ENCODE measurements at regions not wholly inside any gene's neighbourhood (a gene's known extent, or its start where the extent isn't known, plus 50 kb on each side); places are given as distances from the start of the nearest gene placed in this dataset.

- Histone ChIP-seq H3K9me3 (ENCODE audit: insufficient read depth, low read length) (no peaks in the 10 kb centered on the region), H3K9ac (ENCODE audit: insufficient read length, low read depth) (no peak overlapping the region), H3K36me3 (ENCODE audit: insufficient read depth, insufficient read length, low read length) (no peaks in the 10 kb centered on the region), H3K27me3 (ENCODE audit: insufficient read depth, insufficient read length) (no peaks in the 10 kb centered on the region), H3K4me3 (ENCODE audit: insufficient read length, low read depth) (no peak overlapping the region), H3K4me1 (ENCODE audit: insufficient read depth, insufficient read length) (no peaks in the 10 kb centered on the region)
- no peak for DNase-seq (ENCODE audit: low read depth, low spot score)
- no peak for TF ChIP-seq SUZ12 (IDR thresholded peaks at IDR 0.05; ENCODE audit: extremely low read depth, insufficient read depth, insufficient read length)
- TF ChIP-seq ZNF274 (IDR thresholded peaks at IDR 0.05; ENCODE audit: low read depth, low read length) = no peak
- TF ChIP-seq YY1 (IDR thresholded peaks at IDR 0.05; ENCODE audit: insufficient read depth, insufficient read length) = no peak
These were observed 941.4 kb upstream of the CTNND2 start for GRCh38 chr5:12845549-12846159.

- Histone ChIP-seq H3K27me3 (ENCODE audit: insufficient read depth, insufficient read length) (no peaks in the 10 kb centered on the region), H3K36me3 (ENCODE audit: insufficient read depth, insufficient read length, low read length) (no peaks in the 10 kb centered on the region), H3K4me1 (ENCODE audit: insufficient read depth, insufficient read length) (no peaks in the 10 kb centered on the region), H3K4me3 (ENCODE audit: insufficient read length, low read depth) (no peak overlapping the region), H3K9me3 (ENCODE audit: insufficient read depth, low read length) (no peaks in the 10 kb centered on the region), H3K9ac (ENCODE audit: insufficient read length, low read depth) (no peak overlapping the region)
- no peak for TF ChIP-seq SUZ12 (IDR thresholded peaks at IDR 0.05; ENCODE audit: extremely low read depth, insufficient read depth, insufficient read length)
- no peak for TF ChIP-seq YY1 (IDR thresholded peaks at IDR 0.05; ENCODE audit: insufficient read depth, insufficient read length)
- TF ChIP-seq ZNF274 (IDR thresholded peaks at IDR 0.05; ENCODE audit: low read depth, low read length) = no peak
- DNase-seq (ENCODE audit: low read depth, low spot score) = no peak
These were observed 936.7 kb upstream of the CTNND2 start for GRCh38 chr5:12840972-12841371.

- H3K9ac ChIP-seq (ENCODE audit: insufficient read length, low read depth) = no peak overlapping the region
- H3K9me3 ChIP-seq (ENCODE audit: insufficient read depth, low read length) = no peaks in the 10 kb centered on the region
- DNase-seq (ENCODE audit: low read depth, low spot score) = no peak
- no peaks in the 10 kb centered on the region for H3K36me3 ChIP-seq (ENCODE audit: insufficient read depth, insufficient read length, low read length)
- no peak overlapping the region for H3K4me3 ChIP-seq (ENCODE audit: insufficient read length, low read depth)
- H3K27me3 ChIP-seq (ENCODE audit: insufficient read depth, insufficient read length) = no peaks in the 10 kb centered on the region
- no peaks in the 10 kb centered on the region for H3K4me1 ChIP-seq (ENCODE audit: insufficient read depth, insufficient read length)
- no peak for TF ChIP-seq SUZ12 (IDR thresholded peaks at IDR 0.05; ENCODE audit: extremely low read depth, insufficient read depth, insufficient read length)
- no peak for TF ChIP-seq YY1 (IDR thresholded peaks at IDR 0.05; ENCODE audit: insufficient read depth, insufficient read length)
- TF ChIP-seq ZNF274 (IDR thresholded peaks at IDR 0.05; ENCODE audit: low read depth, low read length) = no peak
These were observed 933.3 kb upstream of the CTNND2 start for GRCh38 chr5:12837592-12837991.

- Histone ChIP-seq H3K9me3 (ENCODE audit: insufficient read depth, low read length) (0 out of 2 replicates have a peak, but pooled peaks cover 4% of the 10 kb centered on the region), H3K9ac (ENCODE audit: insufficient read length, low read depth) (no peak overlapping the region), H3K4me3 (ENCODE audit: insufficient read length, low read depth) (no peak overlapping the region), H3K36me3 (ENCODE audit: insufficient read depth, insufficient read length, low read length) (no peaks in the 10 kb centered on the region), H3K27me3 (ENCODE audit: insufficient read depth, insufficient read length) (no peaks in the 10 kb centered on the region), H3K4me1 (ENCODE audit: insufficient read depth, insufficient read length) (no peaks in the 10 kb centered on the region)
- no peak for TF ChIP-seq SUZ12 (IDR thresholded peaks at IDR 0.05; ENCODE audit: extremely low read depth, insufficient read depth, insufficient read length)
- TF ChIP-seq ZNF274 (IDR thresholded peaks at IDR 0.05; ENCODE audit: low read depth, low read length) = no peak
- no peak for DNase-seq (ENCODE audit: low read depth, low spot score)
These were observed 920.9 kb upstream of the CTNND2 start for GRCh38 chr5:12825163-12825562.

- H3K4me1 ChIP-seq (ENCODE audit: insufficient read depth, insufficient read length) = no peaks in the 10 kb centered on the region
- DNase-seq (ENCODE audit: low read depth, low spot score) = no peak
- H3K36me3 ChIP-seq (ENCODE audit: insufficient read depth, insufficient read length, low read length) = no peaks in the 10 kb centered on the region
- H3K9ac ChIP-seq (ENCODE audit: insufficient read length, low read depth) = no peak overlapping the region
- no peak overlapping the region for H3K4me3 ChIP-seq (ENCODE audit: insufficient read length, low read depth)
- H3K9me3 ChIP-seq (ENCODE audit: insufficient read depth, low read length) = no peaks in the 10 kb centered on the region
- TF ChIP-seq YY1 (IDR thresholded peaks at IDR 0.05; ENCODE audit: insufficient read depth, insufficient read length) (no peak), SUZ12 (IDR thresholded peaks at IDR 0.05; ENCODE audit: extremely low read depth, insufficient read depth, insufficient read length) (no peak), ZNF274 (IDR thresholded peaks at IDR 0.05; ENCODE audit: low read depth, low read length) (no peak)
- H3K27me3 ChIP-seq (ENCODE audit: insufficient read depth, insufficient read length) = no peaks in the 10 kb centered on the region
These were observed 901.0 kb upstream of the CTNND2 start for GRCh38 chr5:12805165-12805698.

- no peak for DNase-seq (ENCODE audit: low read depth, low spot score)
- Histone ChIP-seq H3K4me1 (ENCODE audit: insufficient read depth, insufficient read length) (no peaks in the 10 kb centered on the region), H3K4me3 (ENCODE audit: insufficient read length, low read depth) (no peak overlapping the region), H3K27me3 (ENCODE audit: insufficient read depth, insufficient read length) (no peaks in the 10 kb centered on the region), H3K9ac (ENCODE audit: insufficient read length, low read depth) (no peak overlapping the region), H3K9me3 (ENCODE audit: insufficient read depth, low read length) (no peaks in the 10 kb centered on the region), H3K36me3 (ENCODE audit: insufficient read depth, insufficient read length, low read length) (no peaks in the 10 kb centered on the region)
- TF ChIP-seq ZNF274 (IDR thresholded peaks at IDR 0.05; ENCODE audit: low read depth, low read length) (no peak), YY1 (IDR thresholded peaks at IDR 0.05; ENCODE audit: insufficient read depth, insufficient read length) (no peak), SUZ12 (IDR thresholded peaks at IDR 0.05; ENCODE audit: extremely low read depth, insufficient read depth, insufficient read length) (no peak)
These were observed 894.9 kb upstream of the CTNND2 start for GRCh38 chr5:12799165-12799564.

- no peak overlapping the region for H3K4me3 ChIP-seq (ENCODE audit: insufficient read length, low read depth)
- no peak for DNase-seq (ENCODE audit: low read depth, low spot score)
- no peaks in the 10 kb centered on the region for H3K27me3 ChIP-seq (ENCODE audit: insufficient read depth, insufficient read length)
- no peak overlapping the region for H3K9ac ChIP-seq (ENCODE audit: insufficient read length, low read depth)
- no peaks in the 10 kb centered on the region for H3K9me3 ChIP-seq (ENCODE audit: insufficient read depth, low read length)
- H3K36me3 ChIP-seq (ENCODE audit: insufficient read depth, insufficient read length, low read length) = no peaks in the 10 kb centered on the region
- TF ChIP-seq YY1 (IDR thresholded peaks at IDR 0.05; ENCODE audit: insufficient read depth, insufficient read length) (no peak), SUZ12 (IDR thresholded peaks at IDR 0.05; ENCODE audit: extremely low read depth, insufficient read depth, insufficient read length) (no peak), ZNF274 (IDR thresholded peaks at IDR 0.05; ENCODE audit: low read depth, low read length) (no peak)
- H3K4me1 ChIP-seq (ENCODE audit: insufficient read depth, insufficient read length) = no peaks in the 10 kb centered on the region
These were observed 891.1 kb upstream of the CTNND2 start for GRCh38 chr5:12795333-12795663.

Data from NT2/D1 (cell line).